HG03442 (cell line): ENCODE measurements at regions not wholly inside any gene's neighbourhood (a gene's known extent, or its start where the extent isn't known, plus 50 kb on each side); places are given as distances from the start of the nearest gene placed in this dataset.

ENCODE experiments used
- ATAC-seq: cut with Tn5 transposase; IDR thresholded peaks from one replicate; pipeline ENCODE4 v1.9.1; 2021; ENCODE audit warnings: mild to moderate bottlenecking, moderate library complexity; ENCODE audit not compliant: unreplicated experiment

DNA sequence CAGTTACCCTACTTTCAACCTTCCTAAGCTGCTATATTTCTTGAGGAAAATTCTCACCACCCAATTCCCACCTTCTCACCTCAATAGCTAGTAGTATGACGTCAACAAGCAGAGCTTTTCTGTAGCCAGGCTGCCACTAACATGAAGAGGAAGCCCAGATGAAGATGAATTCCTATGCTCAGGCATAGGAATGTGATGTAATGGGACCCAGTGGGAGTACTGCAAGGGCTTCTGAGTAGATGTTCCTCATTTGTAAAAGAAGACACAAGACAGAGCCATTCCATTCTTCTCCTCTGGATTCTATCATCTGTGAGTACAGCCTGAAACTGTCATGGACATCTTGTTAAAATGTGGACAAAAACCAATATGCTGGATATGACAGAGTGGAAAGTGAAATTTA lies 81.6 kb upstream of the KLF3 start:
- ATAC-seq: no peak

GRCh38 chr4:38582889-38583470 lies 81.0 kb upstream of the KLF3 start:
- ATAC-seq: no peak

DNA sequence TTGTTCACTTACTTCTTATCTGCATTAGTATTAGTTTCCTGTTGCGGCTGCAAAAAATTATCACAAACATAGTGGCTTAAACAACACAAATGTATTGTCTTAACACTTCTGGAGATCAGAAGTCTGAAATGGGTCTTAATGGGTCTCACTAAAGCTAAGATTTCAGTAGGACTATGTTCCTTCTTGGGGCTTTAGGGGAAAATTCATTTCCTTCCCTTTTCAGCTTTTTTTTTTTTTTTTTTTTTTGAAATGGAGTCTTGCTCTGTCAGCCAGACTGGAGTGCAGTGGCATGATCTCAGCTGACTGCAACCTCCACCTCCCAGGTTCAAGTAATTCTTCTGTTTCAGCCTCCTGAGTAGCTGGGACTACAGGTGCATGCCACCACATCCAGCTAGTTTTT lies 78.1 kb upstream of the KLF3 start:
- ATAC-seq: no peak

DNA sequence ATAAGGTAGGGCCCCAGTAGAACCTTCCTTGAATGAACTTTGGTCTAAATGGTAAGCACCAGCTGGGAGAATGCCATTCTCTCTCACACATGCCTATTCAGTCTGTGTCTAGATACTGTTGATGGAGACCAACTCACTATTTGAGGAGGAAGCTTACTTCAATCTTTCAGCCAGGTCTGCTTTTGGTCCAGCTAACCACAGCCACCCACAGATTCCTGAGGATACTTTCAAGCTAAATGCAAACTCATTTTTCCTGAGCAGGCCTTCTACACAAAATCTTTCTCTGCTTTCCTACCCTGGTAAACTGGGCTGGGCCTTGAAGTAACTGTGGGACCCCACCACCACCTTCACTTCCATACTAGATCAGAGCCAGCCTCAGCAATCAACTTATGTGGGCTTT lies 76.9 kb upstream of the KLF3 start:
- no peak for ATAC-seq

GRCh38 chr4:38590046-38590445 lies 74.0 kb upstream of the KLF3 start:
- no peak for ATAC-seq

DNA sequence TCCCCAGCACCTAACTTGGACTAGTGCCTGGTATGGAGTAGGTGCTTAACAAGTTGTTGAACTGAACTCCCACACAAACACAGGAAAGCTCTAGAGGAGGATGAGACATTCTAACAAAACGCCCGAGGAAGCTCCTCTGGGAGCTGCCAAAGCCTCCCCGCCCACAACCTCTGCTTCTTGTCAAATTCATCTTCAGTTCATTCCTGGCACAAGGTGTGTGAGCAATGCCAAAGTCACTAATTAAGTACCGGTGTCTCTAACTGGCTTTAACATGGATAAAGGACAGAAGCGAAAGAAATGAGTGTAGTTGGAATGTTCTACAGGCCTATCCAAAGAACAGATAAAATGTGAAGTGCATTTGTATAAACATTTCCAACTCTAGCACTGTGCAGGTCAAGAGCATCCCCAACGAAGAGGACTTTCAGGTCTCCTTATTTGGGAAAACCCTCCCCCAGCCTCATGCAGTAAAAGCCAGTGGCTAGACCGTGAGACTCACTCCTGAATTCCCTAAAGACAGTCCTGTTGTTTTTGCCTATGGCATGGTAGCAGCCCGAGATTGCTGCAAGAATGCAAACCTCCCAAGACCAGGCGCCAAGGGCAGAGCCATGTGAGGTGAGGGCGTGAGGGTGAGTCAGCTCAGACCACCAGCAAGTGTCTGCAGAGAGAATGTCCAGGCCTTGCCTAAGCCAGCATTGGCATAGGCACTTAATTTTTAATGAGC lies 72.2 kb upstream of the KLF3 start:
- no peak for ATAC-seq

GRCh38 chr4:38598489-38598888 lies 65.5 kb upstream of the KLF3 start:
- ATAC-seq: no peak

DNA sequence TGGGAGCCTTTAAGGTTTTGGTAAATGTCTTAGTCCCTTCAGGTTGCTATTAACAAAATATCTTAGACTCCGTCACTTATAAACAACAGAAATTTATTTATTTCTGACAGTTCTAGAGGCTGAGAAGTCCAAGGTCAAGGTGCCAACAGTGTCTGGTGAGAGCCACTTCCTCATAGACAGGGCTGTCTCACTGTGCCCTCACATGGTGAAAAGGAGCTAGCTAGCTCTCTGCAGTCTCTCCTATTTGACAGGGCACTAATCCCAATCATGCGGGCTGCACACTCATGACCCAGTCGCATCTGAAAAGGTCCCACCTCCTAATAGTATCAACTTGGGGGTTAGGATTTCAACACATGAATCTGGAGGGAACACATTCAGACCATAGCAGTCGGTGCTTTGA lies 63.4 kb upstream of the KLF3 start:
- no peak for ATAC-seq

DNA sequence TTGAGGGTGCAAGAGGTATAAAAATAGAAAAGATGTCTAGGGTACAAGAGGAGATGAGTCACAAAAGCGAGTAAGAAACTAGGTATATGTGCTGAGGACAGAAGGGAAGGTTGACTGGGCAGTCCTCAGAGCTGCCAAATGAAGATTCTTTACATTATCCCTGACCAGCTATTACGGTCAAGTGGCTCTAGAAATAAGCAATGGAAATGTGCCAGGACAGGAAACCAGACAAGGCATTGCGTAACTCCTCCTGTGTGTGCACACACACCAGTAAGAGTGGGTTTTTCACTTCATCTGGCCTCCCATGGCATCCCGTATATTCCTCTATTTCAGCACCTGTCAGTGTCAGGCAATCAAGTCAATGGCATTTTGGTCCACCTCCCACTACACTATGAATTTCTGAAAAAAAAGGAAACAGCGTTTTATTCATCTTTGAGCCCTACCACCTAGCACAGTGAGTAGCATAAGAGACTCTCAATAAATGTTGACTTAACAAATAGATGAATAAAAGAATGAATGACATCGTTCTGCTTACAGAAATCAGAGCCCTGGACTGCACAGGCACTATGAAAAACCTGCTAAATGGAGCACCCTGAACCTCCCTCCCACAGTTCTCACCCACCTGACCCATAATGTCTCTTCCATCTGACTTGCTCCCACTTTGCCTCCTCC lies 62.6 kb upstream of the KLF3 start:
- no peak for ATAC-seq

GRCh38 chr4:38601916-38602291 lies 62.1 kb upstream of the KLF3 start:
- no peak for ATAC-seq

DNA sequence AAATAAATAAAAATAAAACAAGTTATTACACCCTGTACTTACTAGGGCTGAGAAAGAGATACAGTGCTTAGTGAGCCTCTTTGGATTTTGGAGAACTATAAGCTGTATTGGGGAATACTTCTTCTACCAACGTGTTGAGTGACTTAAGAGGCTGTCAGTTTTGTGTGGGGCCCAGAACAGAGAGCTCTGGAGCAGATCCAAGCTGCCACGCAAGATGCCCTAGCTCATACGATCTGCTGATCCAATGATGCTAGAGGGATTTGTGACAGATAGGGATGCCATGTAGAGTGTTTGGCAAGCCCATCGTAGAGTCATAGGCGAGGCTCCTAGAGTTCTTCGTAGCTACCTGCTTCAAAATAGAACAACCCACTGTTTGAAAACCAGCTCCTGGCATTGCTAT lies 60.3 kb upstream of the KLF3 start:
- ATAC-seq: no peak

GRCh38 chr4:38605181-38605752 lies 58.7 kb upstream of the KLF3 start:
- ATAC-seq: no peak

DNA sequence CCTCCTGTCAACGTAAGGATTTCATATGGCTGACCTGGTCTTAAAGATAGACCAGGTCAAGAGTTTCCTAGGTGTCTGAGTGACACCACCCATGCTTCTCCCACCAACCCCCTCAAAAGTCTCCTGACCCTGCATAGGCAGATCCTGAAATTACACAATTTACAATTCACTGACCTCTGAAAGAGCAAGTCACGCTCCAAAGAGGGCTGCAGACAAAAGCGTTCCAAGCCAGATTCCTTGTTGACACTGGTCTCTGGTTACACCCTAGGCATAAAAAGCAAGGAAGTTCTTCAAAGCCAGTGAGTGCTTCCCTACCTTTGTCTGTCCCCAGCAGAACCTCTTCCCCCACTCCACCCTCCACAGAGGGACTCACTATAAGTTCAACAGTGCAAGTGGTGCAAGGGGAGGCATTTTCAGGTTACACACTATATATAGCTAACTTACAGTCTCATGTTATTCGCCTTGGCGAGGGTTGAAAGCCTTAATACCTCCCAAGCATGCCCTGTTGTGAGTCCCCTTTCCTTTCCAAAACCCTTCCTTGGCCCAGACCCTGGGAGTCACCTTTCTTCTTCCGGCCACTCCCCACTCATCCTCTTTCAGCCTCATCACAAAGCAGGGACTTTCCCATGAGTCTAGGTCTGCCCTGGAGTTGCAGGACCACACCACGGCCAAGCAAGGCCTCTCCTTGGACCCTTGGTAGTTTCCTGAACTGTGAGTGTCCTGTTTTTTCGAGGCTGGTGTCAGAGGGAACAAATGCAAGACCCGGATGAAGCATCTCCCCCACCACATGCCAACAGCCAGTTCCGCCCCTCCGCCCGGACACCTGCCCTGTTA lies 58.0 kb upstream of the KLF3 start:
- ATAC-seq: no peak

- ATAC-seq: no peak
Observed at GRCh38 chr4:38606587-38606905, 57.5 kb upstream of the KLF3 start.

DNA sequence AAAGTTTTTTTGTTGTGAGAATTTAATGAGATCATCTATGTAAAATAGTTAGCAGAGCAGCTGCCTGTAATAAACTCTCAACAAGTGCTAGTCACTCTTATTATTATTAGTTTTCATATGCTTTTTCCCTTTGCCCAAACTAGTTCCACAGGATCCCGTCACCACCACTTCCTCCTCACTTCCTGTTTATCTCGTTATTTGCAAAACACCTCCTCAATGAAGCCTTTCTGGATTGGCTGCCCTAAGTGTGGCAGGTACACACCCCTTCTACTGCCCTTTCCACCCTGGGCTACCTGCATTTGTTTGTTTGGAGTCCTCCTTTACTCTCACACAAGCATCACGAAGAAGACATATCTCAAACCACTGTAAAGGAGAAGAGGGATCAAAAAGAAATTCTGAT lies 54.4 kb upstream of the KLF3 start:
- ATAC-seq: no peak

- no peak for ATAC-seq
Observed at GRCh38 chr4:38610521-38610920, 53.5 kb upstream of the KLF3 start.

DNA sequence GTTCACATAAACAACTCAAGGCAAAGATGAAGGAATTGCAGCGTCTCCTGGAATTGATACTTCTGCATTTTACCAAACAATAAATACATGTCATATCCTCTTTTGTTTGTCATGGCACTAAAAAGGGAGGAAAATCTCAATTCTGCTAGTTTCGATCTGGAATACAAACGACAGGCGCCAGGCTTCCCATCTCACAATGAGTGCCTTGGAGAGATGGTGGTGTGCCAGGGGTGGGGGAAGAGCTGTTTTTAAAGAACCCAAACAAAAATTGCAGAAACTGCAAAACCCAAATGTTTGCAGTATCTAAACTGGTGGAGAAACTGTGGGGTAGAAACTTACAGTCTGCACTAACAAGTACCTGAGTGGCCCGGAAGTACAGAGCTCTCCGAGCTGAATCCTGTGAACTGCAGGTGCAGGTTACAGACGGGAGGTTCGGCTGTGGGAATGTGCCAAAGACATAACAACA lies 53.0 kb upstream of the KLF3 start:
- no peak for ATAC-seq

GRCh38 chr4:38611676-38612075 lies 52.3 kb upstream of the KLF3 start:
- ATAC-seq: no peak

GRCh38 chr4:38612646-38613414 lies 51.2 kb upstream of the KLF3 start:
- ATAC-seq: no peak
